HPDE6-E6E7 (cell line): ENCODE measurements at regions not wholly inside any gene's neighbourhood (a gene's known extent, or its start where the extent isn't known, plus 50 kb on each side); places are given as distances from the start of the nearest gene placed in this dataset.
"Not testable (repeated sequence)": the region's sequence is repeated elsewhere in the genome, so short reads cannot be mapped to it uniquely, and the experiment has no call there.

ENCODE experiments used
- DNase-seq: peaks from one replicate; pipeline ENCODE4 v3.0.0; 2011; ENCODE audit warnings: missing footprints; ENCODE audit errors: extremely low spot score

- DNase-seq, result peak; percentile 4
Measured at GRCh38 chr13:85223883-85224656, 575.1 kb downstream of the SLITRK6 start.

GRCh38 chr13:85216576-85216975 is 582.6 kb downstream of the SLITRK6 start:
- no peak for DNase-seq

- no peak for DNase-seq
Measured at GRCh38 chr13:85212692-85213091, 586.5 kb downstream of the SLITRK6 start.

- no peak for DNase-seq
Measured at GRCh38 chr13:85204668-85205344, 594.4 kb downstream of the SLITRK6 start.

GRCh38 chr13:85197431-85197830 is 601.8 kb downstream of the SLITRK6 start:
- no peak for DNase-seq

GRCh38 chr13:85194482-85194881 is 604.7 kb downstream of the SLITRK6 start:
- no peak for DNase-seq

- no peak for DNase-seq
Measured at GRCh38 chr13:85191996-85192718, 607.1 kb downstream of the SLITRK6 start.

- no peak for DNase-seq
Measured at GRCh38 chr13:85186356-85187045, 612.7 kb downstream of the SLITRK6 start.

GRCh38 chr13:85174291-85174690 is 624.9 kb downstream of the SLITRK6 start:
- DNase-seq, result no peak

GRCh38 chr13:85170372-85170771 is 628.8 kb downstream of the SLITRK6 start:
- DNase-seq, result no peak

GRCh38 chr13:85166891-85167290 is 632.3 kb downstream of the SLITRK6 start:
- no peak for DNase-seq

GRCh38 chr13:85163063-85163462 is 636.2 kb downstream of the SLITRK6 start:
- no peak for DNase-seq

- DNase-seq, result no peak
Measured at GRCh38 chr13:85148009-85148408, 651.2 kb downstream of the SLITRK6 start.

GRCh38 chr13:85142351-85142927 is 656.8 kb downstream of the SLITRK6 start:
- DNase-seq, result no peak

GRCh38 chr13:85141401-85141800 is 657.8 kb downstream of the SLITRK6 start:
- DNase-seq, result no peak

- DNase-seq, result peak; percentile 50
Measured at GRCh38 chr13:85140192-85140591, 659.0 kb downstream of the SLITRK6 start.

- no peak for DNase-seq
Measured at GRCh38 chr13:85137516-85137915, 661.7 kb downstream of the SLITRK6 start.

GRCh38 chr13:85132986-85133385 is 666.2 kb downstream of the SLITRK6 start:
- DNase-seq, result no peak

- DNase-seq, result not testable (repeated sequence)
Measured at GRCh38 chr13:85123501-85123900, 675.7 kb downstream of the SLITRK6 start.

GRCh38 chr13:85108356-85108755 is 690.9 kb downstream of the SLITRK6 start:
- DNase-seq, result peak; percentile 33

GRCh38 chr13:85099245-85099644 is 700.0 kb downstream of the SLITRK6 start:
- DNase-seq, result no peak
